ES-I3 (cell line): ENCODE measurements at regions not wholly inside any gene's neighbourhood (a gene's known extent, or its start where the extent isn't known, plus 50 kb on each side); places are given as distances from the start of the nearest gene placed in this dataset.

Source experiments
- H3K36me3 ChIP-seq: 2 replicates; pipeline ENCODE4 v1.6.1; 2013; ENCODE audit warnings: mild to moderate bottlenecking, low read length, control low read depth, moderate library complexity; ENCODE audit not compliant: insufficient read depth
- H3K4me1 ChIP-seq: 2 replicates; pipeline ENCODE4 v1.6.1; 2013; ENCODE audit warnings: mild to moderate bottlenecking, control low read depth, low read length; ENCODE audit not compliant: insufficient read depth
- H3K9ac ChIP-seq: 2 replicates; pipeline ENCODE4 v1.6.1; 2013; ENCODE audit warnings: low read depth, mild to moderate bottlenecking, low read length, moderate library complexity
- H3K9me3 ChIP-seq: 2 replicates; pipeline ENCODE4 v1.6.1; 2013; ENCODE audit warnings: mild to moderate bottlenecking, low read length, moderate library complexity; ENCODE audit not compliant: control insufficient read depth, insufficient read depth

DNA sequence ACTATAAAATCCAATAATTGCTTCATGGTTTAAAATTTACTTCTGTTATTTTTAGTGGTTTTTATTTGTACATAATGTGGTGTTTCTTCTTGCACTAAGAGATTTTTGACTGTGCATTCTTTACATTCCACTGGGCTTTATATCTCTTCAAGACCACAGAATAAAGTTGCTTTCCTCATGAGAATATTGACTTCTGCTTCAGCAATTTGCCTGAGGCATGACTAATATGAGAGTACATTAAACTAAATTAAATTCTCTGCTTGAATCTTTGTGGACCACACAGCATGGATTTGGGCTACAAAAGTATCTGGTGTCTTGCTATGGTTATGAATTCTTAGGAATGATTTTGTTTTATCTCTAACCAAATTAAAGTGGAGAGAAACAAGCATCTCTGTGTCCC is 1463.4 kb upstream of the PCDH20 start:
- no peaks in the 10 kb centered on the region; the same call in 1 of the 2 replicates for H3K9me3 ChIP-seq
- no peaks in the 10 kb centered on the region for H3K4me1 ChIP-seq
- no peaks in the 10 kb centered on the region for H3K36me3 ChIP-seq
- no peak overlapping the region for H3K9ac ChIP-seq

DNA sequence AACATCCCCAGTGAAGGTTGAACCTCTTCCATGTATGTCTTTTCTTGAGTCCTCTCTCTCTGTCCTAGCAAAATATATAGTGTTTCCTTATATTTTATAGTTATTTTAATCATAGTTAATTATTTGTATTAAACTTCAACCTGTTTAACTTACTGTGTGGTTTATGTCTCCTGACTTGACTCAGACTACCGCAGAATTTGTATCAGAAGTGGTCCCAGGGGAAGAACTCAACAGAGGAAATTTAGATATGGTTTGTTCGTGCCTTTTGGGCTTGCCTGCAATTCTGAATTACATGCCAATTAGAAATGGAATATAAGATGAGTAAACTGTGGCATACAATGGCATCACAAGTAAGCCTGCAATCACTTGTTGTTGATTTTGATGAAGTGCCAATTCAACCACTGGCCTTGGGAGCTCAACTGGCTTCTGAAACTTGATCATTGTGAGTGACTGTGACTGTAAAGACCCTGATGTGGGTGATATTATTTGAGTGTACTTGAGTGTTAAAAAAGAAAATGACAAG is 1459.5 kb upstream of the PCDH20 start:
- Histone ChIP-seq H3K9me3 (no peaks in the 10 kb centered on the region; the same call in 1 of the 2 replicates), H3K9ac (no peak overlapping the region), H3K4me1 (no peaks in the 10 kb centered on the region), H3K36me3 (no peaks in the 10 kb centered on the region)

DNA sequence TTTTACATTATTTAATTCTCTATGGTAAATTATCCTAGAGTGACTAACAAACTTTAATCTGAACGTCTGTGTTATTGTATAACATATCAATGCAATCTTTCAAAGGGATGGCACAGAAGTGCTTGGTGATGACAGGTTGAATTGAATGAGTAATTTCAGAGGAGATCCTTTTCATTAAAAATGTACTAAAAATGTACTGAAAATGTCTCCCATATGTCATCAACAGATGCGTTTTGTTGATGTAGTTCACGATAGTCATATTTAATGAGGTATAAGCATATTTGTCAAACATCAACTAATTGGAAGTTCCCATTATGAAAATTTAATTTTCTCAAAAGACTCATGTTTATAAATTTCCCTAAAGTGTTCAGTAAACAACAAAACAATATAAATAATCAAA is 1434.7 kb upstream of the PCDH20 start:
- no peaks in the 10 kb centered on the region for H3K9me3 ChIP-seq
- no peaks in the 10 kb centered on the region for H3K4me1 ChIP-seq
- H3K36me3 ChIP-seq, result no peaks in the 10 kb centered on the region
- no peak overlapping the region for H3K9ac ChIP-seq

- Histone ChIP-seq H3K4me1 (no peaks in the 10 kb centered on the region), H3K9ac (no peak overlapping the region), H3K9me3 (no peaks in the 10 kb centered on the region), H3K36me3 (no peaks in the 10 kb centered on the region)
Observed at GRCh38 chr13:62847520-62847919, 1431.9 kb upstream of the PCDH20 start.

DNA sequence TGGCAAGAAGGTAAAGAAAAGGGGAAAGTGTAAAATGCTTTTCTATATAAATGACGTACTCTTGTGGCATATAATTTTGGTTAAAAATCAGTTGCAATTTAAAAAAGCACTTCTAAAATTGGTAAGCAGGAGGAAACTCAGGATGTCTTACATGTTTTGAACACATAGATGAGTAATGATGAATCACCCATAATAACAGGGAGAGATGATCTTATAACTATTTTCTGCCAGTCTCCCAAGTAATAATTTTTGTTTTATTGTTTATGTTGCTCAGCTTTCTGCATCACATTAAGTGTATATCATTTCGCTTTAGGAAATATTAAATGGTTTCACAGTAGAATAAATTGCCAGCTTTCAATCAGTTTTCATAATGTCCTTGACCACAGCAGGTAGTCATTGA is 1430.7 kb upstream of the PCDH20 start:
- Histone ChIP-seq H3K9ac (no peak overlapping the region), H3K36me3 (no peaks in the 10 kb centered on the region), H3K4me1 (no peaks in the 10 kb centered on the region), H3K9me3 (no peaks in the 10 kb centered on the region)

DNA sequence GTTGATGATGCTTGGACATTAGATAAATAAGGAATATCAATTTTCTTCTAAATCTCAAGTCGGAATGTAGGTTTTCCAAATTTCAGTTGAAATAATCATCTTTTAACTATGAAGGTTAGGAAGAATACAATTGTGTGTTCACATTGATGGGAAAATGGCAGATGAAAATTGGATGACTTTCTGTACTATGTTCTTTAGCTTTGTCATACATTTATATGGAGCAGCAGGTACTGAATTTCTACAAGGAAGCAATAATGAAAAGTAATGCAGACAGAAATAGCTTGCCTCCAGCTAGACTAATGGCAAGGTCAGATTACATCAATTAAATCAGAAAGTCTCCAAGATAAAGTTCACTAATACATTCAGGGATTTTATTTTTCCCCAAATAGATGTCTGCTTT is 1423.7 kb upstream of the PCDH20 start:
- Histone ChIP-seq H3K36me3 (no peaks in the 10 kb centered on the region), H3K4me1 (no peaks in the 10 kb centered on the region), H3K9ac (no peak overlapping the region), H3K9me3 (no peaks in the 10 kb centered on the region)

- Histone ChIP-seq H3K36me3 (no peaks in the 10 kb centered on the region), H3K4me1 (no peaks in the 10 kb centered on the region), H3K9me3 (no peaks in the 10 kb centered on the region), H3K9ac (no peak overlapping the region)
Observed at GRCh38 chr13:62838929-62839328, 1423.3 kb upstream of the PCDH20 start.

GRCh38 chr13:62837895-62838294 is 1422.2 kb upstream of the PCDH20 start:
- H3K4me1 ChIP-seq, result no peaks in the 10 kb centered on the region
- H3K9me3 ChIP-seq, result no peaks in the 10 kb centered on the region
- no peaks in the 10 kb centered on the region for H3K36me3 ChIP-seq
- H3K9ac ChIP-seq, result no peak overlapping the region

DNA sequence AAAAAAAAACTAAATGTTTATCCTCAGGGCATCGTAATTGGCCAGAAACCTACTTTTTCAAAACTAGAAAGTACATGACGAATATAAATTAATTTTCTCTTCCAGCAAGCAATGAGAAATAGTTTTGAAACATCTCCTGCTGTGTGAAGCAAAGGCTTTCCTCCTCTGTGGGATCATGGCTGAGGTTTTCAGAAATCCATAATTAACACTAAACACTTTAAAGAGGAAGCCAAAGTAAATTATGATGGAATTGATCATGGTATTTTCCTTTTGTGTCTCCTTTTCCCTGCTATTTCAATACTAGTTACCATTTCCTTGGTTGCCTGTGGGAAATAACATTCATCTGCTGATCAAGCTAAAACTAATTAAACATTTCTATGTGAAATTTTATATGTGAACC is 1413.8 kb upstream of the PCDH20 start:
- no peaks in the 10 kb centered on the region for H3K9me3 ChIP-seq
- H3K4me1 ChIP-seq, result no peaks in the 10 kb centered on the region
- no peaks in the 10 kb centered on the region for H3K36me3 ChIP-seq
- H3K9ac ChIP-seq, result no peak overlapping the region

- Histone ChIP-seq H3K9me3 (no peaks in the 10 kb centered on the region), H3K4me1 (no peaks in the 10 kb centered on the region), H3K36me3 (no peaks in the 10 kb centered on the region), H3K9ac (no peak overlapping the region)
Observed at GRCh38 chr13:62799931-62800436, 1384.3 kb upstream of the PCDH20 start.

- no peaks in the 10 kb centered on the region for H3K36me3 ChIP-seq
- H3K9me3 ChIP-seq, result no peaks in the 10 kb centered on the region
- no peak overlapping the region for H3K9ac ChIP-seq
- no peaks in the 10 kb centered on the region for H3K4me1 ChIP-seq
Observed at GRCh38 chr13:62799038-62799535, 1383.4 kb upstream of the PCDH20 start.

DNA sequence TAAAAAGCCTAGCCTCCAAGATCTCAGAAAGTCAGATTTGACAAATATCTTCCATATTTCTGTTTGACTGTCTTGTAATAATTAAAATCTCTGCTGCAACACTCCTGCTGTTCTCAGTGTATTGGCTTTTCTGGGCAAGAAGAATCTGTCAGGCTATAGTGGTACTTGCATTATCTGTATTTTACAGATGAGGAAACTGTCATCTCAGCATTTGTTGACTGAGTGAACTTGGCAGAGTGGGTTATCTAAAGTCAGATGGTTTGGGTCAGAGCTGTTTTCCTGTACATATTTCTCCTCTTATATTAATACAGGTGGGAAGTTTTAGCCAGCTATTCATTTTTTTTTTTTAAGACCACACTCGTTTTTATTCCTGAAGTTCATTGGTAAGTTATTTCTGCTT is 1378.2 kb upstream of the PCDH20 start:
- H3K4me1 ChIP-seq, result no peaks in the 10 kb centered on the region
- H3K9me3 ChIP-seq, result no peaks in the 10 kb centered on the region
- no peaks in the 10 kb centered on the region for H3K36me3 ChIP-seq
- H3K9ac ChIP-seq, result no peak overlapping the region

DNA sequence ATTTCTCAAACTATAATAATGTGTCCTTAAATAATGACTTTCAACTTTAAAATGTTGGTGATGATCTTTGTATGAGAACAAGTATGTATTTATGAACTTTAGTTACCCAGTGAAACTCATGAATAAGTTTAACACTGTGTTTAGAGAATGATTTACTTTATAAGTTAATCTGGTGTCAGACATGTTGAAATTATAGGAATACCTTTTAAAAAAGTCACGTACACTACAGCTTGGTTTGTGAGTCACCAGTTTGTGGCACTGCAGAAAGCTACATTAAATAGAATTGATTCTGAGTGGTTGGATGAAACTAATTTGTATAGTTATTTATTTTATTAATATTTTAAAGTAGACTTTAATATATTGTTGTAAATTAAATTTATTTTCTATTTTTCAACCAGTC is 1366.2 kb upstream of the PCDH20 start:
- H3K36me3 ChIP-seq, result no peaks in the 10 kb centered on the region
- no peaks in the 10 kb centered on the region for H3K9me3 ChIP-seq
- peaks cover 7% of the 10 kb centered on the region for H3K4me1 ChIP-seq
- H3K9ac ChIP-seq, result no peak overlapping the region

- Histone ChIP-seq H3K4me1 (peaks cover 7% of the 10 kb centered on the region), H3K9me3 (no peaks in the 10 kb centered on the region), H3K9ac (no peak overlapping the region), H3K36me3 (no peaks in the 10 kb centered on the region)
Observed at GRCh38 chr13:62779161-62779560, 1363.5 kb upstream of the PCDH20 start.

- Histone ChIP-seq H3K4me1 (no peaks in the 10 kb centered on the region), H3K36me3 (no peaks in the 10 kb centered on the region), H3K9me3 (no peaks in the 10 kb centered on the region), H3K9ac (no peak overlapping the region)
Observed at GRCh38 chr13:62767473-62767872, 1351.8 kb upstream of the PCDH20 start.

DNA sequence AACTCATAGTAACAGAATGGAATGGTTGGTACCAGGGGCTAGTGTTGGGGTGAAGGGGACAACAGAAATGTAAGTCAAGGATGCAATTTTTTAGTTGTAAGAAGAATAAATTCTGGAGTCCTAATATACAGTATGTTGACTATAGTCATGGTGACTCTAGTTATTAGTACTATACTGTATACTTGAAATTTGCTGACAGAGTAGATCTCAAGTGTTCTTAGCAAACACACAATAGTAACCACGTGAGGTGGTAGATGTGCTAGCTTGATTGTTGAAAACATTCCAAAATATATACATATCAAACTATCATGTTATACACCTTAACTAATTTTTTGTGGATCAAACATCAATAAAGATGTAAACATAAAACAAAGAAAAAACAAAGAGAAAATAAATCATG is 1345.1 kb upstream of the PCDH20 start:
- no peak overlapping the region for H3K9ac ChIP-seq
- no peaks in the 10 kb centered on the region for H3K4me1 ChIP-seq
- 0 out of 2 replicates have a peak, but pooled peaks cover 6% of the 10 kb centered on the region for H3K9me3 ChIP-seq
- H3K36me3 ChIP-seq, result no peaks in the 10 kb centered on the region
